Liver (tissue), 8 donors: ENCODE measurements at regions not wholly inside any gene's neighbourhood (a gene's known extent, or its start where the extent isn't known, plus 50 kb on each side); places are given as distances from the start of the nearest gene placed in this dataset.

Source experiments
- DNase-seq: peaks from one replicate; pipeline ENCODE4 v3.0.0-alpha.2; 2017; ENCODE audit warnings: low spot score
- H3K27ac ChIP-seq, 2 donors: one replicate each; pipeline ENCODE4 v1.7.0; 2013; ENCODE audit warnings: inconsistent platforms in 2 of 2, low read length in 2 of 2, control low read depth in 1 of 2, low read depth in 1 of 2, mild to moderate bottlenecking in 1 of 2
- H3K27me3 ChIP-seq, 4 donors: one replicate each; pipeline versions ENCODE4 v1.6.1 to v1.7.0; 2013; ENCODE audit warnings: low read length in 3 of 4, inconsistent platforms in 1 of 4, mild to moderate bottlenecking in 1 of 4, moderate library complexity in 1 of 4; ENCODE audit not compliant: control insufficient read depth in 4 of 4, insufficient read depth in 4 of 4
- H3K36me3 ChIP-seq, 4 donors: one replicate each; pipeline versions ENCODE4 v1.6.1 to v1.7.0; 2013; ENCODE audit warnings: low read length in 3 of 4, mild to moderate bottlenecking in 3 of 4, low read depth in 1 of 4, moderate library complexity in 1 of 4; ENCODE audit not compliant: control insufficient read depth in 4 of 4, insufficient read depth in 3 of 4
- H3K4me1 ChIP-seq, 4 donors: one replicate each; pipeline versions ENCODE4 v1.6.1 to v1.7.0; 2013; ENCODE audit warnings: low read length in 3 of 4, mild to moderate bottlenecking in 3 of 4, moderate library complexity in 1 of 4; ENCODE audit not compliant: control insufficient read depth in 4 of 4, insufficient read depth in 4 of 4
- H3K4me3 ChIP-seq, 3 donors: one replicate each; pipeline versions ENCODE4 v1.6.1 to v1.7.0; 2013; ENCODE audit warnings: low read length in 3 of 3, control low read depth in 1 of 3, low read depth in 1 of 3, mild to moderate bottlenecking in 1 of 3
- H3K9ac ChIP-seq, 2 donors: one replicate each; pipeline ENCODE4 v1.7.0; 2013; ENCODE audit warnings: low read length in 2 of 2, mild to moderate bottlenecking in 2 of 2, moderate library complexity in 2 of 2, control low read depth in 1 of 2, low read depth in 1 of 2
- H3K9me3 ChIP-seq, 4 donors: one replicate each; pipeline versions ENCODE4 v1.6.1 to v1.7.0; 2013; ENCODE audit warnings: low read length in 3 of 4; ENCODE audit not compliant: control insufficient read depth in 4 of 4
- EGR1 ChIP-seq, 2 donors: IDR thresholded peaks; 2 replicates each; pipeline ENCODE4 v1.6.1; 2016 to 2018; ENCODE audit warnings: antibody characterized with exemption in 2 of 2, low read depth in 2 of 2
- FOXA1 ChIP-seq: IDR thresholded peaks from 2 replicates; pipeline ENCODE4 v1.6.1; 2016; ENCODE audit warnings: antibody characterized with exemption
- FOXA2 ChIP-seq: IDR thresholded peaks from 2 replicates; pipeline ENCODE4 v1.6.1; 2016; ENCODE audit warnings: antibody characterized with exemption
- GABPA ChIP-seq, 2 donors: IDR thresholded peaks in 1 of 2; conservative IDR thresholded peaks in 1 of 2; 2 replicates each; pipeline ENCODE4 v1.6.1; 2016; ENCODE audit warnings: antibody characterized with exemption in 2 of 2, mild to moderate bottlenecking in 1 of 2, moderate library complexity in 1 of 2
- HNF4A ChIP-seq, 2 donors: conservative IDR thresholded peaks; 2 replicates each; pipeline ENCODE4 v1.6.1; 2016; ENCODE audit warnings: antibody characterized with exemption in 2 of 2, mild to moderate bottlenecking in 2 of 2
- HNF4G ChIP-seq: IDR thresholded peaks from 2 replicates; pipeline ENCODE4 v1.6.1; 2016; ENCODE audit warnings: antibody characterized with exemption
- JUND ChIP-seq, 2 donors: IDR thresholded peaks; 2 replicates each; pipeline ENCODE4 v1.6.1; 2016; ENCODE audit warnings: antibody characterized with exemption in 2 of 2
- NR2F2 ChIP-seq: IDR thresholded peaks from 2 replicates; pipeline ENCODE4 v1.6.1; 2016; ENCODE audit warnings: antibody characterized with exemption
- RAD21 ChIP-seq, 2 donors: IDR thresholded peaks; 2 replicates each; pipeline ENCODE4 v1.6.1; 2016; ENCODE audit warnings: antibody characterized with exemption in 2 of 2, mild to moderate bottlenecking in 2 of 2
- RXRA ChIP-seq, 2 donors: IDR thresholded peaks; 2 replicates each; pipeline ENCODE4 v1.6.1; 2017 to 2018; ENCODE audit warnings: antibody characterized with exemption in 2 of 2, mild to moderate bottlenecking in 1 of 2
- SP1 ChIP-seq: IDR thresholded peaks from 2 replicates; pipeline ENCODE4 v1.6.1; 2018; ENCODE audit warnings: antibody characterized with exemption, mild to moderate bottlenecking
- TAF1 ChIP-seq: conservative IDR thresholded peaks from 2 replicates; pipeline ENCODE4 v1.6.1; 2016; ENCODE audit warnings: antibody characterized with exemption, mild to moderate bottlenecking
- YY1 ChIP-seq: IDR thresholded peaks from 2 replicates; pipeline ENCODE4 v1.6.1; 2016; ENCODE audit warnings: antibody characterized with exemption, mild to moderate bottlenecking
- WGBS: extraction: QIAGEN DNeasy Blood & Tissue Kit; methylation state at CpG from one replicate; pipeline ENCODE4 v1.1.7; 2013; 5-methylcytosine and 5-hydroxymethylcytosine counted together
- TF ChIP-seq, protein P1 (sequence below): fragments of 150-350 bp; IDR thresholded peaks from 2 replicates; pipeline ENCODE4 v1.5.1; 2017; ENCODE audit warnings: improper control_type of control experiment, low read depth, low read length; ENCODE audit not compliant: missing input control
- TF ChIP-seq, protein P2 (sequence below): IDR thresholded peaks from 2 replicates; pipeline ENCODE4 v1.6.1; 2016; ENCODE audit warnings: antibody characterized with exemption, mild to moderate bottlenecking
- TF ChIP-seq, protein P3 (sequence below): IDR thresholded peaks from 2 replicates; pipeline ENCODE4 v1.6.1; 2016; ENCODE audit warnings: antibody characterized with exemption
- TF ChIP-seq, protein P4 (sequence below): IDR thresholded peaks from 2 replicates; pipeline ENCODE4 v1.6.1; 2016; ENCODE audit warnings: antibody characterized with exemption
- TF ChIP-seq, protein P5 (sequence below): IDR thresholded peaks from 2 replicates; pipeline ENCODE4 v1.6.1; 2016; ENCODE audit warnings: antibody characterized with exemption
- donor health status: healthy.
- donor health status: healthy.
- donor health status: healthy.
- donor health status: healthy.
- donor health status: healthy.

DNA sequence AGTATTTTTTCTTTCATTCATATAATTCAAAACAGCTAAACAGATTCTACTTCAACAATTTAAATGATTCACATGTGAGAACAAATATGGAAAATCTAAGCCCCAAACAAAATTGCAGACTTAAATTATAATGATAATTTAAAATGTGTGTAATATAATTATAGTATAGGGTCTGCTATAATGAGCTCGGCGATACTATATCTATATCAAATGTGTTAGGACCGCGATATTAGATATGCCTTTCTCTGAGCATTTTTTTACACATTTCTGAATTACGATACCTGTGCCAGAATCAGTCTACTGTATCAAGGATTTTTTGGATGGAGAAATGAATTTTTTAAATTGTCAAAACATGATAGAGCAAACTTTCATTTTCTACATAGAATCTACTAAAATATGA is 808.8 kb upstream of the POU3F3 start:
- 94% methylated on average over 5 of the region's 5 CpGs for WGBS
- Histone ChIP-seq H3K36me3 (no peaks in the 10 kb centered on the region), H3K4me3 (no peak overlapping the region), H3K4me1 (no peaks in the 10 kb centered on the region), H3K9ac (no peak overlapping the region), H3K9me3 (no peaks in the 10 kb centered on the region), H3K27me3 (no peaks in the 10 kb centered on the region), H3K27ac (no peak overlapping the region)
- TF ChIP-seq, protein P1, sequence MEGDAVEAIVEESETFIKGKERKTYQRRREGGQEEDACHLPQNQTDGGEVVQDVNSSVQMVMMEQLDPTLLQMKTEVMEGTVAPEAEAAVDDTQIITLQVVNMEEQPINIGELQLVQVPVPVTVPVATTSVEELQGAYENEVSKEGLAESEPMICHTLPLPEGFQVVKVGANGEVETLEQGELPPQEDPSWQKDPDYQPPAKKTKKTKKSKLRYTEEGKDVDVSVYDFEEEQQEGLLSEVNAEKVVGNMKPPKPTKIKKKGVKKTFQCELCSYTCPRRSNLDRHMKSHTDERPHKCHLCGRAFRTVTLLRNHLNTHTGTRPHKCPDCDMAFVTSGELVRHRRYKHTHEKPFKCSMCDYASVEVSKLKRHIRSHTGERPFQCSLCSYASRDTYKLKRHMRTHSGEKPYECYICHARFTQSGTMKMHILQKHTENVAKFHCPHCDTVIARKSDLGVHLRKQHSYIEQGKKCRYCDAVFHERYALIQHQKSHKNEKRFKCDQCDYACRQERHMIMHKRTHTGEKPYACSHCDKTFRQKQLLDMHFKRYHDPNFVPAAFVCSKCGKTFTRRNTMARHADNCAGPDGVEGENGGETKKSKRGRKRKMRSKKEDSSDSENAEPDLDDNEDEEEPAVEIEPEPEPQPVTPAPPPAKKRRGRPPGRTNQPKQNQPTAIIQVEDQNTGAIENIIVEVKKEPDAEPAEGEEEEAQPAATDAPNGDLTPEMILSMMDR, result no peak
- TF ChIP-seq HNF4G (no peak), RAD21 (IDR thresholded peaks at IDR 0.05) (no peak), NR2F2 (no peak), RXRA (IDR thresholded peaks at IDR 0.05) (no peak), GABPA (IDR thresholded peaks at IDR 0.05 in 1 of 2, conservative IDR thresholded peaks at IDR 0.05 in 1 of 2) (no peak), EGR1 (IDR thresholded peaks at IDR 0.05; ENCODE audit: low read depth in 2 of 2) (no peak), JUND (IDR thresholded peaks at IDR 0.05) (no peak), YY1 (no peak), TAF1 (no peak), FOXA1 (no peak)
- TF ChIP-seq, protein P2, sequence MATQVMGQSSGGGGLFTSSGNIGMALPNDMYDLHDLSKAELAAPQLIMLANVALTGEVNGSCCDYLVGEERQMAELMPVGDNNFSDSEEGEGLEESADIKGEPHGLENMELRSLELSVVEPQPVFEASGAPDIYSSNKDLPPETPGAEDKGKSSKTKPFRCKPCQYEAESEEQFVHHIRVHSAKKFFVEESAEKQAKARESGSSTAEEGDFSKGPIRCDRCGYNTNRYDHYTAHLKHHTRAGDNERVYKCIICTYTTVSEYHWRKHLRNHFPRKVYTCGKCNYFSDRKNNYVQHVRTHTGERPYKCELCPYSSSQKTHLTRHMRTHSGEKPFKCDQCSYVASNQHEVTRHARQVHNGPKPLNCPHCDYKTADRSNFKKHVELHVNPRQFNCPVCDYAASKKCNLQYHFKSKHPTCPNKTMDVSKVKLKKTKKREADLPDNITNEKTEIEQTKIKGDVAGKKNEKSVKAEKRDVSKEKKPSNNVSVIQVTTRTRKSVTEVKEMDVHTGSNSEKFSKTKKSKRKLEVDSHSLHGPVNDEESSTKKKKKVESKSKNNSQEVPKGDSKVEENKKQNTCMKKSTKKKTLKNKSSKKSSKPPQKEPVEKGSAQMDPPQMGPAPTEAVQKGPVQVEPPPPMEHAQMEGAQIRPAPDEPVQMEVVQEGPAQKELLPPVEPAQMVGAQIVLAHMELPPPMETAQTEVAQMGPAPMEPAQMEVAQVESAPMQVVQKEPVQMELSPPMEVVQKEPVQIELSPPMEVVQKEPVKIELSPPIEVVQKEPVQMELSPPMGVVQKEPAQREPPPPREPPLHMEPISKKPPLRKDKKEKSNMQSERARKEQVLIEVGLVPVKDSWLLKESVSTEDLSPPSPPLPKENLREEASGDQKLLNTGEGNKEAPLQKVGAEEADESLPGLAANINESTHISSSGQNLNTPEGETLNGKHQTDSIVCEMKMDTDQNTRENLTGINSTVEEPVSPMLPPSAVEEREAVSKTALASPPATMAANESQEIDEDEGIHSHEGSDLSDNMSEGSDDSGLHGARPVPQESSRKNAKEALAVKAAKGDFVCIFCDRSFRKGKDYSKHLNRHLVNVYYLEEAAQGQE, result no peak
- TF ChIP-seq, protein P3, sequence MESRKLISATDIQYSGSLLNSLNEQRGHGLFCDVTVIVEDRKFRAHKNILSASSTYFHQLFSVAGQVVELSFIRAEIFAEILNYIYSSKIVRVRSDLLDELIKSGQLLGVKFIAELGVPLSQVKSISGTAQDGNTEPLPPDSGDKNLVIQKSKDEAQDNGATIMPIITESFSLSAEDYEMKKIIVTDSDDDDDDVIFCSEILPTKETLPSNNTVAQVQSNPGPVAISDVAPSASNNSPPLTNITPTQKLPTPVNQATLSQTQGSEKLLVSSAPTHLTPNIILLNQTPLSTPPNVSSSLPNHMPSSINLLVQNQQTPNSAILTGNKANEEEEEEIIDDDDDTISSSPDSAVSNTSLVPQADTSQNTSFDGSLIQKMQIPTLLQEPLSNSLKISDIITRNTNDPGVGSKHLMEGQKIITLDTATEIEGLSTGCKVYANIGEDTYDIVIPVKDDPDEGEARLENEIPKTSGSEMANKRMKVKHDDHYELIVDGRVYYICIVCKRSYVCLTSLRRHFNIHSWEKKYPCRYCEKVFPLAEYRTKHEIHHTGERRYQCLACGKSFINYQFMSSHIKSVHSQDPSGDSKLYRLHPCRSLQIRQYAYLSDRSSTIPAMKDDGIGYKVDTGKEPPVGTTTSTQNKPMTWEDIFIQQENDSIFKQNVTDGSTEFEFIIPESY, result no peak
- TF ChIP-seq, protein P4, sequence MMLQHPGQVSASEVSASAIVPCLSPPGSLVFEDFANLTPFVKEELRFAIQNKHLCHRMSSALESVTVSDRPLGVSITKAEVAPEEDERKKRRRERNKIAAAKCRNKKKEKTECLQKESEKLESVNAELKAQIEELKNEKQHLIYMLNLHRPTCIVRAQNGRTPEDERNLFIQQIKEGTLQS, result no peak
- no peak for DNase-seq

DNA sequence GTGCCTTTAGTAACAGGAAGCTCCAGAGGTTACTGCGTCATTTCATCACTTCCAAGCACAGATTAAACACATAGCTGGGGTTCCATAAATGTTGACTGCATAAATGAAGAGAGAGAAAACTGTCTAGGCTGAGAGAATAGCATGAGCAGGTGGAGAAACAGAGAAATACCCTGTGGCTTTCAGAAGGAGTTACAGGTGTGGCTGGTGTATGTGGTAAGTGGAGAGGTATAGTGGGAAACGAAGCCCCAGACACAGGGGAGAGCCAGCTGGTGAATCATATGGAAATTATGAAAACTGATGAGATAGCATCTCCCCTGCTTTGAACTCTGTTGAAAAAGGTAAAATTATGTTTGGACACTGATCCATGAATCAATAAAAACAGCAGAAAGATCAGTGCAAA is 807.4 kb upstream of the POU3F3 start:
- DNase-seq, result no peak
- Histone ChIP-seq H3K9ac (no peak overlapping the region), H3K36me3 (no peaks in the 10 kb centered on the region), H3K27ac (no peak overlapping the region), H3K27me3 (no peaks in the 10 kb centered on the region), H3K4me3 (no peak overlapping the region), H3K9me3 (no peaks in the 10 kb centered on the region), H3K4me1 (no peaks in the 10 kb centered on the region)
- TF ChIP-seq HNF4A (conservative IDR thresholded peaks at IDR 0.05), result no peak
- no peak for TF ChIP-seq FOXA2
- no peak for TF ChIP-seq SP1
- TF ChIP-seq, protein P1, result no peak
- TF ChIP-seq GABPA (IDR thresholded peaks at IDR 0.05 in 1 of 2, conservative IDR thresholded peaks at IDR 0.05 in 1 of 2), result no peak
- TF ChIP-seq, protein P3, result no peak
- TF ChIP-seq, protein P4, result no peak
- TF ChIP-seq, protein P5, sequence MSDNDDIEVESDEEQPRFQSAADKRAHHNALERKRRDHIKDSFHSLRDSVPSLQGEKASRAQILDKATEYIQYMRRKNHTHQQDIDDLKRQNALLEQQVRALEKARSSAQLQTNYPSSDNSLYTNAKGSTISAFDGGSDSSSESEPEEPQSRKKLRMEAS, result no peak
- WGBS, result 76% methylated on average over 2 of the region's 2 CpGs
